ENCODE measurements at regions not wholly inside any gene's neighbourhood (a gene's known extent, or its start where the extent isn't known, plus 50 kb on each side); places are given as distances from the start of the nearest gene placed in this dataset.

- Mint-ChIP-seq H3K4me3 (no peak overlapping the region), H3K27me3 (peaks cover 15% of the 10 kb centered on the region), H3K36me3 (ENCODE audit: low read depth) (no peaks in the 10 kb centered on the region), H3K27ac (no peak overlapping the region), H3K4me1 (no peaks in the 10 kb centered on the region), H3K9me3 (no peaks in the 10 kb centered on the region)
- ATAC-seq (ENCODE audit: low read depth) (no peak), DNase-seq (no peak)
- CTCF ChIA-PET, result no interaction called here
- TF ChIP-seq, protein P1, sequence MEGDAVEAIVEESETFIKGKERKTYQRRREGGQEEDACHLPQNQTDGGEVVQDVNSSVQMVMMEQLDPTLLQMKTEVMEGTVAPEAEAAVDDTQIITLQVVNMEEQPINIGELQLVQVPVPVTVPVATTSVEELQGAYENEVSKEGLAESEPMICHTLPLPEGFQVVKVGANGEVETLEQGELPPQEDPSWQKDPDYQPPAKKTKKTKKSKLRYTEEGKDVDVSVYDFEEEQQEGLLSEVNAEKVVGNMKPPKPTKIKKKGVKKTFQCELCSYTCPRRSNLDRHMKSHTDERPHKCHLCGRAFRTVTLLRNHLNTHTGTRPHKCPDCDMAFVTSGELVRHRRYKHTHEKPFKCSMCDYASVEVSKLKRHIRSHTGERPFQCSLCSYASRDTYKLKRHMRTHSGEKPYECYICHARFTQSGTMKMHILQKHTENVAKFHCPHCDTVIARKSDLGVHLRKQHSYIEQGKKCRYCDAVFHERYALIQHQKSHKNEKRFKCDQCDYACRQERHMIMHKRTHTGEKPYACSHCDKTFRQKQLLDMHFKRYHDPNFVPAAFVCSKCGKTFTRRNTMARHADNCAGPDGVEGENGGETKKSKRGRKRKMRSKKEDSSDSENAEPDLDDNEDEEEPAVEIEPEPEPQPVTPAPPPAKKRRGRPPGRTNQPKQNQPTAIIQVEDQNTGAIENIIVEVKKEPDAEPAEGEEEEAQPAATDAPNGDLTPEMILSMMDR (IDR thresholded peaks at IDR 0.05), result no peak
- POLR2A ChIA-PET, result no interaction called here
- intact Hi-C loops (cut with micrococcal nuclease), result no loop called here
Observed at GRCh38 chr17:62862251-62862650, 54.1 kb upstream of the MARCHF10 start.

GRCh38 chr17:62860962-62861873, 53.1 kb upstream of the MARCHF10 start:
- CTCF ChIA-PET, result no interaction called here
- H3K27me3 Mint-ChIP-seq, result peaks cover 13% of the 10 kb centered on the region

DNA sequence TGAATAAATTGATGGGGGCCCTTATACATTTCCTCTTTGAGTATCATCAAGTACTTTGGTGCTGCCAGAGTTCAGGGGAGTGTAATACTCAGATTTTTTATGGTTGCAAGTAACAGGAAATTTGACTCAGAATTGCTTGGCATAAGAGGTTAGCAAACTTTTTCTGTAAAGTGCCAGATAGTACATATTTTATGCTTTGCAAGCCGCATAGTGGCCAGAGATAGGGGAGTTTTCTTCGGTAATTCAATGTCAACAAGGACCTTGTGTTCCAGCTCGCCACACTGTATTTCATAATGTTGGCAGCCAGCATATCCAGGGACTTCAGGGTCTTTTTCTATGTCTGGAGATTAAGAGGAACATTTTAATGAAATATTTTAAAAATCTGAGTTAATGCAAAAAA, 51.0 kb upstream of the MARCHF10 start:
- H3K4me3 Mint-ChIP-seq, result no peak overlapping the region
- CTCF ChIA-PET, result no interaction called here
- ATAC-seq (ENCODE audit: low read depth), result no peak
- no peaks in the 10 kb centered on the region for H3K9me3 Mint-ChIP-seq
- POLR2A ChIA-PET, result no interaction called here
- no peak for DNase-seq
- TF ChIP-seq, protein P1 (IDR thresholded peaks at IDR 0.05), result no peak
- intact Hi-C loops (cut with micrococcal nuclease), result no loop called here
- no peaks in the 10 kb centered on the region for H3K4me1 Mint-ChIP-seq
- H3K27ac Mint-ChIP-seq, result no peak overlapping the region
- H3K27me3 Mint-ChIP-seq, result peaks cover 11% of the 10 kb centered on the region
- H3K36me3 Mint-ChIP-seq (ENCODE audit: low read depth), result no peaks in the 10 kb centered on the region

More at GRCh38 chr17:62860962-62861873, 53.1 kb upstream of the MARCHF10 start:
- Mint-ChIP-seq H3K9me3 (no peaks in the 10 kb centered on the region), H3K36me3 (ENCODE audit: low read depth) (no peaks in the 10 kb centered on the region), H3K4me3 (no peak overlapping the region), H3K27ac (no peak overlapping the region), H3K4me1 (no peaks in the 10 kb centered on the region)
- no peak for DNase-seq
- POLR2A ChIA-PET, result no interaction called here
- intact Hi-C loops (cut with micrococcal nuclease), result no loop called here
- no peak for ATAC-seq (ENCODE audit: low read depth)
- TF ChIP-seq, protein P1 (IDR thresholded peaks at IDR 0.05), result no peak
